ENCODE measurements at regions not wholly inside any gene's neighbourhood (a gene's known extent, or its start where the extent isn't known, plus 50 kb on each side); places are given as distances from the start of the nearest gene placed in this dataset.

- no peak for DNase-seq (ENCODE audit: low spot score)
- Mint-ChIP-seq H3K36me3 (ENCODE audit: low read depth) (no peaks in the 10 kb centered on the region), H3K27ac (no peak overlapping the region), H3K4me3 (no peak overlapping the region), H3K9me3 (no peaks in the 10 kb centered on the region), H3K27me3 (ENCODE audit: insufficient read depth, low read depth, poor library complexity) (no peaks in the 10 kb centered on the region), H3K4me1 (no peaks in the 10 kb centered on the region)
- no peak overlapping the region for H3K4me3 ChIP-seq
- H3K36me3 ChIP-seq (ENCODE audit: insufficient read depth), result no peaks in the 10 kb centered on the region
- ATAC-seq, result no peak
- no peaks in the 10 kb centered on the region for H3F3A ChIP-seq (replicated peaks; ENCODE audit: low read depth)
- H3K4me1 ChIP-seq (ENCODE audit: insufficient read depth), result 0 out of 2 replicates have a peak, but pooled peaks cover 6% of the 10 kb centered on the region
- H4K20me1 ChIP-seq (replicated peaks; ENCODE audit: insufficient read depth), result no peaks in the 10 kb centered on the region
- no peak overlapping the region for H2AFZ ChIP-seq
- no peak for TF ChIP-seq ZNF331 (CRISPR knock-in tag; IDR thresholded peaks at IDR 0.05; ENCODE audit: low read depth)
- no peak for TF ChIP-seq POLR2AphosphoS5 (IDR thresholded peaks at IDR 0.05; ENCODE audit: low read depth)
- TF ChIP-seq ETS1 (IDR thresholded peaks at IDR 0.05), result no peak
- TF ChIP-seq CREB1 (CRISPR knock-in tag; IDR thresholded peaks at IDR 0.05; ENCODE audit: low read depth), result no peak
- TF ChIP-seq REST (IDR thresholded peaks at IDR 0.05; ENCODE audit: unreplicated experiment), result no peak
- no peak for TF ChIP-seq STAT1 (IDR thresholded peaks at IDR 0.05; ENCODE audit: unreplicated experiment)
- no peak for TF ChIP-seq EZH2 (IDR thresholded peaks at IDR 0.05; ENCODE audit: low read depth, unreplicated experiment)
- no peak for TF ChIP-seq ZNF462 (CRISPR knock-in tag; IDR thresholded peaks at IDR 0.05)
- no peak for TF ChIP-seq ZNF114 (CRISPR knock-in tag; IDR thresholded peaks at IDR 0.05)
- no peak for TF ChIP-seq NANOG (IDR thresholded peaks at IDR 0.05; ENCODE audit: borderline replicate concordance)
- TF ChIP-seq CTCF (conservative IDR thresholded peaks at IDR 0.05; ENCODE audit: low read depth in 2 of 2), result no peak
- no peak for TF ChIP-seq EZH2phosphoT487 (IDR thresholded peaks at IDR 0.05; ENCODE audit: unreplicated experiment)
- no peak for TF ChIP-seq JUNB (IDR thresholded peaks at IDR 0.05; ENCODE audit: unreplicated experiment)
- no peak overlapping the region for H3K27ac ChIP-seq (ENCODE audit: low read depth)
- H3K9me2 ChIP-seq (ENCODE audit: insufficient read depth), result no peaks in the 10 kb centered on the region
- no peaks in the 10 kb centered on the region for H3K27me3 ChIP-seq (ENCODE audit: insufficient read depth)
- no peak overlapping the region for H3K4me2 ChIP-seq
- no peaks in the 10 kb centered on the region for H3K79me2 ChIP-seq (replicated peaks; ENCODE audit: insufficient read depth)
Observed at GRCh38 chr17:70520956-70521355, 351.6 kb downstream of the KCNJ2 start.

All from GM23338 (cell line).